Loucy (cell line): ENCODE measurements at regions not wholly inside any gene's neighbourhood (a gene's known extent, or its start where the extent isn't known, plus 50 kb on each side); places are given as distances from the start of the nearest gene placed in this dataset.

ENCODE experiments used
- H2AFZ ChIP-seq: fragments of 200-600 bp; sonication (generic); 2 replicates; pipeline ENCODE4 v1.6.0; 2016; ENCODE audit warnings: antibody characterized with exemption, mild to moderate bottlenecking, low read length, moderate library complexity
- H3F3A ChIP-seq: fragments of 200-600 bp; 2 replicates; pipeline ENCODE4 v1.6.0; 2016; ENCODE audit warnings: antibody characterized with exemption, low read depth, mild to moderate bottlenecking
- H3K27me3 ChIP-seq: fragments of 200-600 bp; sonication (generic); 2 replicates; pipeline ENCODE4 v1.6.1; 2014; ENCODE audit warnings: low read length, mild to moderate bottlenecking; ENCODE audit not compliant: insufficient read depth, poor library complexity, severe bottlenecking
- H3K36me3 ChIP-seq: fragments of 200-600 bp; sonication (generic); 2 replicates; pipeline ENCODE4 v1.6.1; 2016; ENCODE audit warnings: low read length; ENCODE audit not compliant: insufficient read depth
- H3K4me1 ChIP-seq: fragments of 200-600 bp; sonication (generic); 2 replicates; pipeline ENCODE4 v1.5.1; 2014; ENCODE audit warnings: low read length, mild to moderate bottlenecking; ENCODE audit not compliant: insufficient read depth, poor library complexity, severe bottlenecking
- H3K4me2 ChIP-seq: fragments of 200-600 bp; sonication (generic); 2 replicates; pipeline ENCODE4 v1.6.0; 2014; ENCODE audit warnings: antibody characterized with exemption, low read length, low read depth, mild to moderate bottlenecking; ENCODE audit not compliant: poor library complexity, severe bottlenecking
- H3K4me3 ChIP-seq: fragments of 200-600 bp; sonication (generic); 2 replicates; pipeline ENCODE4 v1.5.1; 2014; ENCODE audit warnings: low read length, mild to moderate bottlenecking, mixed read lengths; ENCODE audit not compliant: poor library complexity, severe bottlenecking
- H3K79me2 ChIP-seq: fragments of 200-600 bp; sonication (generic); 2 replicates; pipeline ENCODE4 v1.6.1; 2014; ENCODE audit warnings: low read length; ENCODE audit not compliant: insufficient read depth
- H3K9ac ChIP-seq: fragments of 200-600 bp; sonication (generic); 2 replicates; pipeline ENCODE4 v1.6.0; 2014; ENCODE audit warnings: mild to moderate bottlenecking, low read depth, low read length, moderate library complexity; ENCODE audit not compliant: poor library complexity, severe bottlenecking
- H3K9me2 ChIP-seq: fragments of 200-600 bp; sonication (generic); replicated peaks from 2 replicates; pipeline ENCODE4 v1.6.1; 2016; ENCODE audit warnings: low read depth, low read length, mixed read lengths
- H3K9me3 ChIP-seq: fragments of 200-600 bp; sonication (generic); 2 replicates; pipeline ENCODE4 v1.6.1; 2014; ENCODE audit warnings: mild to moderate bottlenecking, antibody characterized with exemption, low read length, low read depth; ENCODE audit not compliant: insufficient read depth
- H4K20me1 ChIP-seq: fragments of 200-600 bp; sonication (generic); 2 replicates; pipeline ENCODE4 v1.6.0; 2014; ENCODE audit warnings: antibody characterized with exemption, low read length, mild to moderate bottlenecking; ENCODE audit not compliant: insufficient read depth, poor library complexity, severe bottlenecking
- CTCF ChIP-seq: fragments of 200-600 bp; sonication (generic); conservative IDR thresholded peaks from 2 replicates; pipeline ENCODE4 v1.5.1; 2014; ENCODE audit warnings: mild to moderate bottlenecking, antibody characterized with exemption, low read length
- EZH2phosphoT487 ChIP-seq: fragments of 200-600 bp; IDR thresholded peaks from 2 replicates; pipeline ENCODE4 v1.6.1; 2018; ENCODE audit warnings: antibody characterized with exemption, mild to moderate bottlenecking, moderate library complexity, borderline replicate concordance

- Histone ChIP-seq H3K4me3 (no peak overlapping the region), H3K4me1 (no peaks in the 10 kb centered on the region), H3K36me3 (no peaks in the 10 kb centered on the region), H3F3A (no peaks in the 10 kb centered on the region), H3K9ac (no peak overlapping the region), H3K9me2 (no peaks in the 10 kb centered on the region), H2AFZ (no peak overlapping the region), H3K9me3 (no peaks in the 10 kb centered on the region), H3K79me2 (no peaks in the 10 kb centered on the region), H4K20me1 (no peaks in the 10 kb centered on the region), H3K27me3 (no peaks in the 10 kb centered on the region), H3K4me2 (no peak overlapping the region)
- TF ChIP-seq CTCF (no peak), EZH2phosphoT487 (no peak)
These were observed 441.4 kb downstream of the SLITRK5 start for GRCh38 chr13:88112526-88112925.

GRCh38 chr13:88115976-88116375, 444.8 kb downstream of the SLITRK5 start:
- TF ChIP-seq CTCF, result no peak
- no peak overlapping the region for H3K4me3 ChIP-seq
- no peak overlapping the region for H3K4me2 ChIP-seq
- no peaks in the 10 kb centered on the region for H4K20me1 ChIP-seq
- H3K9ac ChIP-seq, result no peak overlapping the region
- no peaks in the 10 kb centered on the region for H3K9me2 ChIP-seq
- no peak overlapping the region for H2AFZ ChIP-seq
- no peaks in the 10 kb centered on the region for H3K27me3 ChIP-seq
- no peaks in the 10 kb centered on the region for H3F3A ChIP-seq
- H3K36me3 ChIP-seq, result no peaks in the 10 kb centered on the region
- H3K9me3 ChIP-seq, result no peaks in the 10 kb centered on the region
- no peaks in the 10 kb centered on the region for H3K79me2 ChIP-seq
- no peaks in the 10 kb centered on the region for H3K4me1 ChIP-seq

- Histone ChIP-seq H3K4me3 (no peak overlapping the region), H3K27me3 (no peaks in the 10 kb centered on the region), H3K36me3 (no peaks in the 10 kb centered on the region), H3K79me2 (no peaks in the 10 kb centered on the region), H3K4me2 (no peak overlapping the region), H3K9me2 (no peaks in the 10 kb centered on the region), H3K9me3 (0 out of 2 replicates have a peak, but pooled peaks cover 2% of the 10 kb centered on the region), H2AFZ (no peak overlapping the region), H3K4me1 (no peaks in the 10 kb centered on the region), H3F3A (no peaks in the 10 kb centered on the region), H3K9ac (no peak overlapping the region), H4K20me1 (no peaks in the 10 kb centered on the region)
- no peak for TF ChIP-seq CTCF
- no peak for TF ChIP-seq EZH2phosphoT487
These were observed 447.8 kb downstream of the SLITRK5 start for GRCh38 chr13:88118952-88119351.
